Panc1 (cell line): ENCODE measurements at regions not wholly inside any gene's neighbourhood (a gene's known extent, or its start where the extent isn't known, plus 50 kb on each side); places are given as distances from the start of the nearest gene placed in this dataset.

Experiments used
- ATAC-seq: fragments of 200-7000 bp; cut with Tn5 transposase; 2 replicates; pipeline ENCODE4 v1.9.1; 2020; ENCODE audit warnings: mild to moderate bottlenecking, moderate library complexity
- BruUV-seq: library from RNA; stranded (reverse); fragments of 400-500 nt; replicated peaks from 2 replicates; lab custom pipeline; 2021; lab: Mats Ljungman, UMichigan
- CTCF ChIA-PET: fragments of 300-600 bp; sonication (Branson Sonifier 250); formaldehyde crosslinking; loops from one replicate; lab custom pipeline; 2022; ENCODE audit warnings: antibody characterized with exemption; lab: Charles Lee
- POLR2A ChIA-PET: fragments of 300-600 bp; sonication (Branson Sonifier 250); formaldehyde crosslinking; loops from one replicate; lab custom pipeline; 2022; ENCODE audit warnings: antibody characterized with exemption; lab: Charles Lee
- DNase-seq: peaks from one replicate; pipeline ENCODE4 v3.0.0-alpha.2; 2010; ENCODE audit warnings: low read depth, low spot score
- H3K27ac ChIP-seq: 2 replicates; pipeline ENCODE4 v1.5.1; 2011; ENCODE audit warnings: mild to moderate bottlenecking, low read length, inconsistent platforms
- H3K27me3 ChIP-seq: fragments of 200-500 bp; sonication (Bioruptor generic); 2 replicates; pipeline ENCODE4 v1.6.0; 2014; ENCODE audit warnings: low read length, inconsistent platforms; ENCODE audit not compliant: control insufficient read depth, insufficient read depth
- H3K36me3 ChIP-seq: fragments of 200-500 bp; sonication (Bioruptor generic); 2 replicates; pipeline ENCODE4 v1.5.1; 2014; ENCODE audit warnings: inconsistent platforms, mild to moderate bottlenecking, low read length, moderate library complexity; ENCODE audit not compliant: control insufficient read depth, insufficient read depth
- H3K4me1 ChIP-seq: 2 replicates; pipeline ENCODE4 v1.5.1; 2011; ENCODE audit warnings: inconsistent platforms, mild to moderate bottlenecking, low read length, moderate library complexity; ENCODE audit not compliant: control insufficient read depth, insufficient read depth
- H3K4me3 ChIP-seq, 2 experiments: 2 replicates each; pipeline ENCODE4 v1.5.1; 2011 to 2012; ENCODE audit warnings: low read depth in 2 of 2, low read length in 2 of 2, mild to moderate bottlenecking in 2 of 2, inconsistent platforms in 1 of 2, moderate library complexity in 1 of 2
- H3K9me3 ChIP-seq: fragments of 200-500 bp; sonication (Bioruptor generic); 2 replicates; pipeline ENCODE4 v1.5.1; 2014; ENCODE audit warnings: low read depth, mild to moderate bottlenecking, inconsistent platforms, low read length, moderate library complexity; ENCODE audit not compliant: control insufficient read depth, insufficient read depth
- POLR2AphosphoS5 ChIP-seq: IDR thresholded peaks from 2 replicates; pipeline ENCODE4 v1.6.1; 2012; ENCODE audit warnings: mild to moderate bottlenecking, low read depth, low read length, moderate library complexity
- SIN3A ChIP-seq: IDR thresholded peaks from 2 replicates; pipeline ENCODE4 v1.6.1; 2012; ENCODE audit warnings: low read depth, mild to moderate bottlenecking, low read length, moderate library complexity, borderline replicate concordance; ENCODE audit not compliant: insufficient read depth
- TCF7L2 ChIP-seq: IDR thresholded peaks from 2 replicates; pipeline ENCODE4 v1.6.1; 2011; ENCODE audit warnings: mild to moderate bottlenecking, low read depth, low read length, inconsistent platforms
- in situ Hi-C: cut with HindIII; loops from 2 replicates; pipeline ENCODE4 v1.10.0; 2016; ENCODE audit warnings: low sequenced_read_pairs, low pct_unique_long_range_greater_than_20kb
- intact Hi-C: fragments of 100-400 bp; cut with micrococcal nuclease; formaldehyde crosslinking; loops from one replicate; pipeline ENCODE4 v1.10.0; 2022; ENCODE audit not compliant: unreplicated experiment
- TF ChIP-seq, protein P1 (sequence below), 2 experiments: IDR thresholded peaks; 2 replicates each; pipeline ENCODE4 v1.6.1; 2011 to 2012; ENCODE audit warnings: low read depth in 2 of 2, control low read depth in 1 of 2, low read length in 1 of 2, mild to moderate bottlenecking in 1 of 2, moderate library complexity in 1 of 2; ENCODE audit not compliant: insufficient read depth in 1 of 2
- TF ChIP-seq, protein P2 (sequence below): fragments of 450-650 bp; IDR thresholded peaks from 2 replicates; pipeline ENCODE4 v1.5.1; 2017; ENCODE audit warnings: mild to moderate bottlenecking

DNA sequence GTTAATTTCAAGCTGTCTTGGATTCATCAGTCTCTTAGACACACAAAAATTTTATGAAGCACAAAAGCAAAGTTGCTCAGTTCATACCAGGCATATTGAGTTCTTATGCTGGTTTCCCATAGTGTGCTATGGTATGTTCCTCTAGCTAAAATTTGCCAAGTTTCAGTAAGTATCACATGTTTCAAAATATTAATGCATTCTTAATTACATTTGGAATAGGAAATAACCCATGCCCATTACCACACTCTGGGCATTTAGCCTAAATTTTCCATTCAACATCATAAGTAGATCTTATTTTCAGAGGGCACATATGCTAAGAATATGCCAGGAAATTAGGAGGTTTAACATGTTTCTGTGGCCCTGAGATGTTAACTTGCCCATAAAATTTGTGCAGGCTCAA, 289.9 kb downstream of the SHOX2 start:
- ChIA-PET CTCF (no interaction called here), POLR2A (no interaction called here)
- Histone ChIP-seq H3K4me3 (no peak overlapping the region), H3K27me3 (no peaks in the 10 kb centered on the region; the same call in 1 of the 2 replicates), H3K4me1 (no peaks in the 10 kb centered on the region), H3K9me3 (no peaks in the 10 kb centered on the region), H3K36me3 (no peaks in the 10 kb centered on the region), H3K27ac (no peak overlapping the region)
- no peak for DNase-seq
- in situ Hi-C loops (no loop called here), intact Hi-C loops (no loop called here)
- no TSS peak for BruUV-seq
- TF ChIP-seq, protein P1, sequence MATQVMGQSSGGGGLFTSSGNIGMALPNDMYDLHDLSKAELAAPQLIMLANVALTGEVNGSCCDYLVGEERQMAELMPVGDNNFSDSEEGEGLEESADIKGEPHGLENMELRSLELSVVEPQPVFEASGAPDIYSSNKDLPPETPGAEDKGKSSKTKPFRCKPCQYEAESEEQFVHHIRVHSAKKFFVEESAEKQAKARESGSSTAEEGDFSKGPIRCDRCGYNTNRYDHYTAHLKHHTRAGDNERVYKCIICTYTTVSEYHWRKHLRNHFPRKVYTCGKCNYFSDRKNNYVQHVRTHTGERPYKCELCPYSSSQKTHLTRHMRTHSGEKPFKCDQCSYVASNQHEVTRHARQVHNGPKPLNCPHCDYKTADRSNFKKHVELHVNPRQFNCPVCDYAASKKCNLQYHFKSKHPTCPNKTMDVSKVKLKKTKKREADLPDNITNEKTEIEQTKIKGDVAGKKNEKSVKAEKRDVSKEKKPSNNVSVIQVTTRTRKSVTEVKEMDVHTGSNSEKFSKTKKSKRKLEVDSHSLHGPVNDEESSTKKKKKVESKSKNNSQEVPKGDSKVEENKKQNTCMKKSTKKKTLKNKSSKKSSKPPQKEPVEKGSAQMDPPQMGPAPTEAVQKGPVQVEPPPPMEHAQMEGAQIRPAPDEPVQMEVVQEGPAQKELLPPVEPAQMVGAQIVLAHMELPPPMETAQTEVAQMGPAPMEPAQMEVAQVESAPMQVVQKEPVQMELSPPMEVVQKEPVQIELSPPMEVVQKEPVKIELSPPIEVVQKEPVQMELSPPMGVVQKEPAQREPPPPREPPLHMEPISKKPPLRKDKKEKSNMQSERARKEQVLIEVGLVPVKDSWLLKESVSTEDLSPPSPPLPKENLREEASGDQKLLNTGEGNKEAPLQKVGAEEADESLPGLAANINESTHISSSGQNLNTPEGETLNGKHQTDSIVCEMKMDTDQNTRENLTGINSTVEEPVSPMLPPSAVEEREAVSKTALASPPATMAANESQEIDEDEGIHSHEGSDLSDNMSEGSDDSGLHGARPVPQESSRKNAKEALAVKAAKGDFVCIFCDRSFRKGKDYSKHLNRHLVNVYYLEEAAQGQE (IDR thresholded peaks at IDR 0.05; ENCODE audit: insufficient read depth in 1 of 2, low read depth in 2 of 2, low read length in 1 of 2) = no peak
- no peak for TF ChIP-seq SIN3A
- TF ChIP-seq POLR2AphosphoS5 = no peak
- TF ChIP-seq, protein P2, sequence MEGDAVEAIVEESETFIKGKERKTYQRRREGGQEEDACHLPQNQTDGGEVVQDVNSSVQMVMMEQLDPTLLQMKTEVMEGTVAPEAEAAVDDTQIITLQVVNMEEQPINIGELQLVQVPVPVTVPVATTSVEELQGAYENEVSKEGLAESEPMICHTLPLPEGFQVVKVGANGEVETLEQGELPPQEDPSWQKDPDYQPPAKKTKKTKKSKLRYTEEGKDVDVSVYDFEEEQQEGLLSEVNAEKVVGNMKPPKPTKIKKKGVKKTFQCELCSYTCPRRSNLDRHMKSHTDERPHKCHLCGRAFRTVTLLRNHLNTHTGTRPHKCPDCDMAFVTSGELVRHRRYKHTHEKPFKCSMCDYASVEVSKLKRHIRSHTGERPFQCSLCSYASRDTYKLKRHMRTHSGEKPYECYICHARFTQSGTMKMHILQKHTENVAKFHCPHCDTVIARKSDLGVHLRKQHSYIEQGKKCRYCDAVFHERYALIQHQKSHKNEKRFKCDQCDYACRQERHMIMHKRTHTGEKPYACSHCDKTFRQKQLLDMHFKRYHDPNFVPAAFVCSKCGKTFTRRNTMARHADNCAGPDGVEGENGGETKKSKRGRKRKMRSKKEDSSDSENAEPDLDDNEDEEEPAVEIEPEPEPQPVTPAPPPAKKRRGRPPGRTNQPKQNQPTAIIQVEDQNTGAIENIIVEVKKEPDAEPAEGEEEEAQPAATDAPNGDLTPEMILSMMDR = no peak
- no peak for TF ChIP-seq TCF7L2
- ATAC-seq = no peak

DNA sequence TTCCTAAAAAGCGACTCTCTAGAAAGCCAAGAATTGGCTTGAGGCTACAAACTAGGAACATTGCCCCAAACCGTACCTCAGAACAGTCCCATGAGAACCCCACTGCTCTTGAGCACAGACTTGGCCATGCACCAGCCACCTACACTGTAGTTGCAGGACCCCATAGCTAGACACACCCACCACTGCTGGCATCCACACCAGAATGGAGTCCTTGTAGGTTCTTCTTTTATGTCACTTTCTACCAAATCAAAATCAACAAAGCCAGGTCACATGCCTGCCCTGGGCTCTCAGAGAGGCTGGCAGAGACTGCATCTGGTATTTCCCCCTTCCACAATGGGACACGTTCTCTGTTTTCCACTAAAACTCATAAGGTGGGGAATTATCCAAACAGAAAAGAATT, 290.5 kb downstream of the SHOX2 start:
- ATAC-seq (no peak), DNase-seq (no peak)
- H3K4me3 ChIP-seq = no peak overlapping the region
- no peaks in the 10 kb centered on the region for H3K9me3 ChIP-seq
- no TSS peak for BruUV-seq
- no peak overlapping the region for H3K27ac ChIP-seq
- no peaks in the 10 kb centered on the region for H3K36me3 ChIP-seq
- intact Hi-C loops = no loop called here
- ChIA-PET CTCF (no interaction called here), POLR2A (no interaction called here)
- TF ChIP-seq TCF7L2 (no peak), POLR2AphosphoS5 (no peak), SIN3A (no peak)
- TF ChIP-seq, protein P2 = no peak
- TF ChIP-seq, protein P1 (IDR thresholded peaks at IDR 0.05; ENCODE audit: insufficient read depth in 1 of 2, low read depth in 2 of 2, low read length in 1 of 2) = no peak
- in situ Hi-C loops = no loop called here
- no peaks in the 10 kb centered on the region for H3K4me1 ChIP-seq
- no peaks in the 10 kb centered on the region; the same call in 1 of the 2 replicates for H3K27me3 ChIP-seq
